GM13976 (cell line): ENCODE measurements at regions not wholly inside any gene's neighbourhood (a gene's known extent, or its start where the extent isn't known, plus 50 kb on each side); places are given as distances from the start of the nearest gene placed in this dataset.

Experiments
- DNase-seq: peaks from one replicate; pipeline ENCODE4 v3.0.0; 2012; ENCODE audit warnings: low spot score
- in situ Hi-C: fragments of 300-500 bp; cut with MboI; formaldehyde crosslinking; loops from one replicate; pipeline ENCODE4 v1.12.0; 2022; ENCODE audit warnings: low sequenced_read_pairs, mixed read lengths, inconsistent platforms; ENCODE audit not compliant: unreplicated experiment
- TF ChIP-seq, protein P1 (sequence below): IDR thresholded peaks from 2 replicates; pipeline ENCODE4 v1.5.1; 2012; ENCODE audit warnings: borderline replicate concordance, mild to moderate bottlenecking; ENCODE audit not compliant: insufficient read depth; ENCODE audit errors: extremely low read depth, missing control alignments, control extremely low read depth

DNA sequence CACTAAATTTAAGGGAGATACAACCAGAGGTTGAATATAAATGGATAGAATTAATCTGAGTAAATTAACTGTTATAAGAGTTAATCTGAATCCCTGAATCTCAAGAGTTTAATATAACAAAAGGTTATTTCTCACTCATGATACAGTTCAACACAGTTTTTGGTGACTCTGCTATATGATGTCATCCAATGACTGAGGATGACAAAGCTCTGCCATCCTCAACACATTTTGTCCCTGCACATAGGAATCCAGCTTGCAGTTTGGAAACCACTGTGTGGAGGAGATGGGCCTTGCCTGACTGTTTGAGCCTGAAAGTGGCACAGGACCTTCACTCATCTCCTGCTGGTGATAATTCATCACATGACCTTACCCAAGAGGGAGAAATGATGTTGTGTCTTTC, 121.0 kb upstream of the MPPED2 start:
- in situ Hi-C loops = no loop called here
- TF ChIP-seq, protein P1, sequence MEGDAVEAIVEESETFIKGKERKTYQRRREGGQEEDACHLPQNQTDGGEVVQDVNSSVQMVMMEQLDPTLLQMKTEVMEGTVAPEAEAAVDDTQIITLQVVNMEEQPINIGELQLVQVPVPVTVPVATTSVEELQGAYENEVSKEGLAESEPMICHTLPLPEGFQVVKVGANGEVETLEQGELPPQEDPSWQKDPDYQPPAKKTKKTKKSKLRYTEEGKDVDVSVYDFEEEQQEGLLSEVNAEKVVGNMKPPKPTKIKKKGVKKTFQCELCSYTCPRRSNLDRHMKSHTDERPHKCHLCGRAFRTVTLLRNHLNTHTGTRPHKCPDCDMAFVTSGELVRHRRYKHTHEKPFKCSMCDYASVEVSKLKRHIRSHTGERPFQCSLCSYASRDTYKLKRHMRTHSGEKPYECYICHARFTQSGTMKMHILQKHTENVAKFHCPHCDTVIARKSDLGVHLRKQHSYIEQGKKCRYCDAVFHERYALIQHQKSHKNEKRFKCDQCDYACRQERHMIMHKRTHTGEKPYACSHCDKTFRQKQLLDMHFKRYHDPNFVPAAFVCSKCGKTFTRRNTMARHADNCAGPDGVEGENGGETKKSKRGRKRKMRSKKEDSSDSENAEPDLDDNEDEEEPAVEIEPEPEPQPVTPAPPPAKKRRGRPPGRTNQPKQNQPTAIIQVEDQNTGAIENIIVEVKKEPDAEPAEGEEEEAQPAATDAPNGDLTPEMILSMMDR = no peak
- no peak for DNase-seq

DNA sequence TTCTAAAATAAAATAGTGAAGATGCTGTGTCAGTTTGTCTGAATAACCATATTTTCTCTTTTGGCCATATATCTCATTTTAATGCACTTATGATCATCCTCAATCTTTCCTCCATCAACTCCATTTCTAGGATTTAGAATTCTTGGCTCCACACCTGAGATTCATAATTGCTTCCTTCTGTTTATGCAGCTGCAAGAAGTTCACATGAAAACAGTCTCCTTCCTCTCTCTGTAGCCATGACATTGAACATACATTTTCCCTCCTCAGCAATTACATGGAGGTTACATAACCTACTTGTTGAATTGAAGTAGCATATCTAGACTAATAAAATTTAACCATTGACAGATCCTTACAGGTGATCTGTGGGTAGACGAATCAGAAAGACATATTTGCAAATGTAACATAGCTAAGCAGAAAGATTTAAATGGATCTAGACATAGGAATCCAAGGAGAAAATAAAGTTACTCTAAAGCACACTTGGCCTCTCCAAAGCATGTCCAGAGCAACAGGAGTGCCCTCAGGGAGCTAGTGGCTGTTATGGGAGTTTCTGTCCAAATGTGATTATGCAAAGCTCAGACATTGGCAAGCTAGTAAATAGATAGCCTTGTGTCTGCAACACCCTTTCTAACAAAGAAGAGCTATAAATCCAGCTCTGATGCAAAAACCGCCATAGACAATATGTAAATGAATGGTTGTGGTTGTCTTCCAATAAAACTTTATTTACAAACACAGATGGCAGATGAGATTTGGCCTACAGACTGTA, 119.9 kb upstream of the MPPED2 start:
- TF ChIP-seq, protein P1 = no peak
- DNase-seq = no peak
- in situ Hi-C loops = no loop called here

DNA sequence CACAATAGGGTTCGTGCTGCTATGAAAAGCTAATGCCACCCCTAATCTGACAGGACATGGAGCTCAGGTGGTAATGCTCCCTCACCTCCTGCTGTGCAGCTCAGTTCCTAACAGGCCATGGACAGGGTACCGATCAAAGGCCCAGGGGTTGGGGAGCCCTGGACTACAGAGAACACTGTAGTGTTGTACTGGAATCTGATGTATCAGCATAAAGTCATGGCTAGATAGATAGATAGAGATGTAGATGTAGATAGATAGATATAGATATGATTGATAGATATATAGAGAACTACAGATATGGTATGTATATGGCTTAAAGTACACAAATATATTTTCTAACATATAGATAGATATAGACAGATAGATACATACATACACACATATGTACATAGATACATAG, 112.3 kb upstream of the MPPED2 start:
- DNase-seq = no peak
- in situ Hi-C loops = no loop called here
- TF ChIP-seq, protein P1 = no peak

DNA sequence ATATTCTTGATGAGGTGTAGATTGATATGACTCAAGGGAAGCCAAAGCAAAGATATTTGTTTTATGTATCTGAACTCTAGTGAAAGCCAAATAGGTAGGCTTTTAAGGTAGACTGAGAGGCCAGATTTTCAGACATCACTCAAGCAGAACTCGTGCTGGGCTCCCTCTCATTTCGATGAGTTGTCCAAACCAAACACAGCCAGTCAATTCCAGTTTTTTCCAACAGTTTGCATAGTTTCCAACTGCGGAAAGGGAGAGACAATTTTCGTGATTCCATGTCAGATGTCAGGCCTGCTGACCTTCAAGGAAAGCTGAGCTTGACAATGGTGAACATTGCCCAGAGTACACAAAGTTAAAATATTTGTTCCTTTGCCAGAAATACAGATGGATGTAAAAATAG, 110.9 kb upstream of the MPPED2 start:
- in situ Hi-C loops = no loop called here
- TF ChIP-seq, protein P1 = no peak
- DNase-seq = no peak

DNA sequence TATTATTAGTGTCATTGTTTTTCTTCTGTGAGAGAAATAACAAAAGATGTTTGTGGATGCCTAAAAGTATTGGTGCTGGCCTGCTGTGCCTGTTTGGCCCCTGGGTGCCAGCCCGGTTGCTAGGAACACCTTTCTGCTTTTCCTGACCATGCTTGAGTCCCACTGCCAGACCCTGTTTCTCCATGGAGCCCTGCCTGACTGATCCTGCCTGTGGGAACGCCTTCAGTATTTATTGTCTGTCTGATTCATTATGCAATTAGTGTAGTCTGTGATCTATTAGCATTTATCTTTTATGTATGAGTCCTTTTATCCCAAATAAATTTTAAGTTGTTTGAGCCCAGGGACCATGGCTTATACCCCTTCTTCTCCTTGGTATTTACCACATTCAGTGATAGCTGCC, 98.6 kb upstream of the MPPED2 start:
- no peak for DNase-seq
- in situ Hi-C loops = no loop called here
- TF ChIP-seq, protein P1 = no peak

DNA sequence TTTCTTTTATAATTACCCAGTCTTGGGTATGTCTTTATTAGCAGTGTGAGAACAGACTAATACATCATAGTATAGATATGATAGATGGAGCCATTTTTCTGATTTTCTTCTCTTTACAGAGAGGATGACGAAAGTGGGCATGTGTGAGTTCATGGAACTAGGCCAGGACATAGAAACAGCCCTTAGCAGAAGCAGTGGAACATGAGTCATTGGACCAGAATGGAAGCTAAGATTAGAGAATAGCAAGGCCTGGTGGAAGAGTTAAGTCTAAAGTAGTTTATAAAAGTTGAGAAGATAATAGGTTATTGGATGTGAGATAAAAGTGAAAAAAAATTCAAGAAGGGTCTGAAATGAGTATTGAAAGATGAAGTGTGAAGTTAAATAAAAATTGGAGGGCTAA, 97.0 kb upstream of the MPPED2 start:
- TF ChIP-seq, protein P1 = no peak
- no peak for DNase-seq
- in situ Hi-C loops = no loop called here
